GM23338 (cell line): ENCODE measurements at regions not wholly inside any gene's neighbourhood (a gene's known extent, or its start where the extent isn't known, plus 50 kb on each side); places are given as distances from the start of the nearest gene placed in this dataset.

Experiments used
- ATAC-seq: fragments of 200-7000 bp; cut with Tn5 transposase; 3 replicates; pipeline ENCODE4 v1.9.1; 2020
- DNase-seq: peaks from one replicate; pipeline ENCODE4 v3.0.0-alpha.2; 2015; ENCODE audit warnings: low spot score
- H2AFZ ChIP-seq: fragments of 200-600 bp; sonication (generic); 2 replicates; pipeline ENCODE4 v1.8.0; 2016; ENCODE audit warnings: antibody characterized with exemption, mild to moderate bottlenecking, moderate library complexity
- H3F3A ChIP-seq: fragments of 200-600 bp; sonication (generic); replicated peaks from 2 replicates; pipeline ENCODE4 v1.8.0; 2017; ENCODE audit warnings: antibody characterized with exemption, mixed run types, low read depth
- H3K27ac ChIP-seq: fragments of 200-600 bp; sonication (generic); 2 replicates; pipeline ENCODE4 v1.6.1; 2016; ENCODE audit warnings: low read depth
- H3K27me3 ChIP-seq: fragments of 200-600 bp; sonication (generic); 2 replicates; pipeline ENCODE4 v1.8.0; 2016; ENCODE audit warnings: mild to moderate bottlenecking, mixed run types, moderate library complexity; ENCODE audit not compliant: insufficient read depth
- H3K36me3 ChIP-seq: fragments of 200-600 bp; sonication (generic); 2 replicates; pipeline ENCODE4 v1.8.0; 2016; ENCODE audit warnings: mild to moderate bottlenecking; ENCODE audit not compliant: insufficient read depth
- H3K4me1 ChIP-seq: fragments of 200-600 bp; sonication (generic); 2 replicates; pipeline ENCODE4 v1.8.0; 2016; ENCODE audit warnings: mild to moderate bottlenecking, moderate library complexity; ENCODE audit not compliant: insufficient read depth
- H3K4me2 ChIP-seq: fragments of 200-600 bp; sonication (generic); 2 replicates; pipeline ENCODE4 v1.7.1; 2017; ENCODE audit warnings: mixed run types
- H3K4me3 ChIP-seq: fragments of 200-600 bp; sonication (generic); 2 replicates; pipeline ENCODE4 v1.6.1; 2016; ENCODE audit warnings: mixed run types
- H3K79me2 ChIP-seq: fragments of 200-600 bp; sonication (generic); replicated peaks from 2 replicates; pipeline ENCODE4 v1.8.0; 2017; ENCODE audit warnings: mild to moderate bottlenecking; ENCODE audit not compliant: insufficient read depth
- H3K9me2 ChIP-seq: fragments of 200-600 bp; sonication (generic); 2 replicates; pipeline ENCODE4 v1.8.0; 2017; ENCODE audit not compliant: insufficient read depth
- H4K20me1 ChIP-seq: fragments of 200-600 bp; sonication (generic); replicated peaks from 2 replicates; pipeline ENCODE4 v1.8.0; 2017; ENCODE audit warnings: mild to moderate bottlenecking; ENCODE audit not compliant: insufficient read depth
- H3K27ac Mint-ChIP-seq: 2 replicates; pipeline ENCODE4 v1.8.0; 2020; ENCODE audit warnings: inconsistent platforms, mild to moderate bottlenecking, moderate library complexity, mixed read lengths
- H3K27me3 Mint-ChIP-seq: 3 replicates; pipeline ENCODE4 v1.8.0; 2022; ENCODE audit warnings: low read depth, mild to moderate bottlenecking, moderate library complexity, mixed read lengths, inconsistent platforms; ENCODE audit not compliant: insufficient read depth, poor library complexity
- H3K36me3 Mint-ChIP-seq: 3 replicates; pipeline ENCODE4 v1.8.0; 2021; ENCODE audit warnings: low read depth, mild to moderate bottlenecking, inconsistent platforms, moderate library complexity, mixed read lengths
- H3K4me1 Mint-ChIP-seq: 3 replicates; pipeline ENCODE4 v1.8.0; 2020; ENCODE audit warnings: mild to moderate bottlenecking, inconsistent platforms, mixed read lengths
- H3K4me3 Mint-ChIP-seq: 3 replicates; pipeline ENCODE4 v1.8.0; 2021; ENCODE audit warnings: moderate library complexity, mild to moderate bottlenecking, inconsistent platforms, mixed read lengths
- H3K9me3 Mint-ChIP-seq: 3 replicates; pipeline ENCODE4 v1.8.0; 2020; ENCODE audit warnings: moderate library complexity, mild to moderate bottlenecking, inconsistent platforms, mixed read lengths
- CREB1 ChIP-seq: fragments of 250-450 bp; sonication (Bioruptor Pico); IDR thresholded peaks from 2 replicates; pipeline ENCODE4 v1.5.0; 2020; ENCODE audit warnings: low read depth, mild to moderate bottlenecking, moderate library complexity
- CTCF ChIP-seq, 2 experiments: fragments of 200-600 bp in 1 of 2; sonication (generic) in 1 of 2; conservative IDR thresholded peaks; 2 replicates each; pipeline versions ENCODE4 v1.5.1 to v1.6.1; 2016 to 2017; ENCODE audit warnings: antibody characterized with exemption in 2 of 2, low read depth in 2 of 2, mild to moderate bottlenecking in 2 of 2, moderate library complexity in 1 of 2
- ETS1 ChIP-seq: IDR thresholded peaks from 2 replicates; pipeline ENCODE4 v1.6.1; 2016; ENCODE audit warnings: antibody characterized with exemption
- EZH2 ChIP-seq: fragments of 200-600 bp; sonication (generic); IDR thresholded peaks from one replicate; pipeline ENCODE4 v1.8.0; 2017; ENCODE audit warnings: antibody characterized with exemption, mild to moderate bottlenecking, low read depth; ENCODE audit not compliant: unreplicated experiment
- EZH2phosphoT487 ChIP-seq: fragments of 200-600 bp; sonication (generic); IDR thresholded peaks from one replicate; pipeline ENCODE4 v1.8.1; 2018; ENCODE audit warnings: antibody characterized with exemption; ENCODE audit not compliant: unreplicated experiment
- JUNB ChIP-seq: IDR thresholded peaks from one replicate; pipeline ENCODE4 v1.6.1; 2016; ENCODE audit warnings: antibody characterized with exemption; ENCODE audit not compliant: unreplicated experiment
- NANOG ChIP-seq: IDR thresholded peaks from 2 replicates; pipeline ENCODE4 v1.6.1; 2016; ENCODE audit warnings: antibody characterized with exemption, borderline replicate concordance
- POLR2AphosphoS5 ChIP-seq: IDR thresholded peaks from 2 replicates; pipeline ENCODE4 v1.6.1; 2016; ENCODE audit warnings: antibody characterized with exemption, low read depth
- REST ChIP-seq: IDR thresholded peaks from one replicate; pipeline ENCODE4 v1.6.1; 2018; ENCODE audit warnings: antibody characterized with exemption; ENCODE audit not compliant: unreplicated experiment
- STAT1 ChIP-seq: IDR thresholded peaks from one replicate; pipeline ENCODE4 v1.6.1; 2016; ENCODE audit warnings: antibody characterized with exemption; ENCODE audit not compliant: unreplicated experiment
- ZNF114 ChIP-seq: fragments of 250-450 bp; sonication (Bioruptor Pico); IDR thresholded peaks from 2 replicates; pipeline ENCODE4 v1.5.0; 2020; ENCODE audit warnings: mild to moderate bottlenecking, moderate library complexity
- ZNF331 ChIP-seq: fragments of 250-450 bp; sonication (Bioruptor Pico); IDR thresholded peaks from 2 replicates; pipeline ENCODE4 v1.5.0; 2020; ENCODE audit warnings: low read depth, mild to moderate bottlenecking, moderate library complexity
- ZNF462 ChIP-seq: fragments of 250-450 bp; sonication (Bioruptor Pico); IDR thresholded peaks from 2 replicates; pipeline ENCODE4 v1.5.0; 2020; ENCODE audit warnings: mild to moderate bottlenecking, moderate library complexity

- no peaks in the 10 kb centered on the region for H3F3A ChIP-seq
- H3K9me3 Mint-ChIP-seq: no peaks in the 10 kb centered on the region
- ATAC-seq (no peak), DNase-seq (no peak)
- H3K27ac ChIP-seq: no peak overlapping the region
- H3K27ac Mint-ChIP-seq: no peak overlapping the region
- TF ChIP-seq CTCF (conservative IDR thresholded peaks at IDR 0.05; ENCODE audit: low read depth in 2 of 2): no peak
- no peak for TF ChIP-seq REST
- TF ChIP-seq EZH2phosphoT487: no peak
- no peak for TF ChIP-seq ETS1
- TF ChIP-seq STAT1: no peak
- no peak for TF ChIP-seq JUNB
- TF ChIP-seq NANOG: no peak
- no peak for TF ChIP-seq ZNF462 (CRISPR knock-in tag)
- TF ChIP-seq ZNF331: no peak
- TF ChIP-seq EZH2: no peak
- no peak for TF ChIP-seq ZNF114 (CRISPR knock-in tag)
- no peak for TF ChIP-seq POLR2AphosphoS5
- no peak for TF ChIP-seq CREB1
- H4K20me1 ChIP-seq: no peaks in the 10 kb centered on the region
- peaks cover 6% of the 10 kb centered on the region for H3K27me3 Mint-ChIP-seq
- H3K4me3 Mint-ChIP-seq: no peak overlapping the region
- H3K36me3 Mint-ChIP-seq: no peaks in the 10 kb centered on the region
- H3K79me2 ChIP-seq: no peaks in the 10 kb centered on the region
- H2AFZ ChIP-seq: peak overlapping the region; percentile 91
- H3K36me3 ChIP-seq: no peaks in the 10 kb centered on the region
- H3K4me2 ChIP-seq: no peak overlapping the region
- H3K9me2 ChIP-seq: no peaks in the 10 kb centered on the region
- H3K27me3 ChIP-seq: peaks cover 5% of the 10 kb centered on the region
- H3K4me1 Mint-ChIP-seq: peaks cover 33% of the 10 kb centered on the region
- H3K4me1 ChIP-seq: peaks cover 19% of the 10 kb centered on the region
- H3K4me3 ChIP-seq: no peak overlapping the region
Observed at GRCh38 chr18:46325895-46326294, 221.7 kb downstream of the HAUS1 start.
